ENCODE measurements at regions not wholly inside any gene's neighbourhood (a gene's known extent, or its start where the extent isn't known, plus 50 kb on each side); places are given as distances from the start of the nearest gene placed in this dataset.

DNA sequence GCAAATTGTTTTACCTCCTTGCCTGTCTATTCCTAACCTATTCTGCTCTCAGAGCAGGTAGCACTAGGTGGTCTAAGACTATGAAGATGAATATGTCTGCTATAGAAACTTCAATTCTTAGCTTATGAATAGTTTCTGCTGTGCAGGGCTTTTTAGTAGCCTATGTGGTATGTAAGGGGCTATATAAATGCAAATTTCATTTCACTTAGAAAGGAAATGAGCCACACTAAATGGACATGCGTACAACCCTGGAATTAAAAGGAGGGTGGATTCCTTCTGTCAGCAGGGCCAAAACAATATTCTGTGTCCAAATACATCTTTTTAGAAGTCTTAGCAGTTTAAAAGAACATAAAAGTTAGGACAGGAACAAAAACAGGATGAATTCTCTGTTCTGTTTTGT lies 163.9 kb upstream of the GEMIN8 start:
- TF ChIP-seq, protein P1, sequence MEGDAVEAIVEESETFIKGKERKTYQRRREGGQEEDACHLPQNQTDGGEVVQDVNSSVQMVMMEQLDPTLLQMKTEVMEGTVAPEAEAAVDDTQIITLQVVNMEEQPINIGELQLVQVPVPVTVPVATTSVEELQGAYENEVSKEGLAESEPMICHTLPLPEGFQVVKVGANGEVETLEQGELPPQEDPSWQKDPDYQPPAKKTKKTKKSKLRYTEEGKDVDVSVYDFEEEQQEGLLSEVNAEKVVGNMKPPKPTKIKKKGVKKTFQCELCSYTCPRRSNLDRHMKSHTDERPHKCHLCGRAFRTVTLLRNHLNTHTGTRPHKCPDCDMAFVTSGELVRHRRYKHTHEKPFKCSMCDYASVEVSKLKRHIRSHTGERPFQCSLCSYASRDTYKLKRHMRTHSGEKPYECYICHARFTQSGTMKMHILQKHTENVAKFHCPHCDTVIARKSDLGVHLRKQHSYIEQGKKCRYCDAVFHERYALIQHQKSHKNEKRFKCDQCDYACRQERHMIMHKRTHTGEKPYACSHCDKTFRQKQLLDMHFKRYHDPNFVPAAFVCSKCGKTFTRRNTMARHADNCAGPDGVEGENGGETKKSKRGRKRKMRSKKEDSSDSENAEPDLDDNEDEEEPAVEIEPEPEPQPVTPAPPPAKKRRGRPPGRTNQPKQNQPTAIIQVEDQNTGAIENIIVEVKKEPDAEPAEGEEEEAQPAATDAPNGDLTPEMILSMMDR (IDR thresholded peaks at IDR 0.05), result no peak
- no peak for TF ChIP-seq POLR2A (IDR thresholded peaks at IDR 0.05)
